H1 (cell line): ENCODE measurements at regions not wholly inside any gene's neighbourhood (a gene's known extent, or its start where the extent isn't known, plus 50 kb on each side); places are given as distances from the start of the nearest gene placed in this dataset.
A peak's percentile ranks its signal among the peaks of the same experiment; 100 is the strongest.

Source experiments
- CBX5 ChIP-seq: fragments of 300-800, 300-1000 bp; sonication (generic); IDR thresholded peaks from 2 replicates; pipeline ENCODE4 v1.7.1; 2016; ENCODE audit warnings: antibody characterized with exemption, low read length, low read depth
- EZH2 ChIP-seq: fragments of 200-600 bp; sonication (generic); IDR thresholded peaks from 2 replicates; pipeline ENCODE4 v1.7.1; 2012; ENCODE audit warnings: low read depth, mild to moderate bottlenecking, moderate library complexity, low read length, inconsistent platforms; ENCODE audit not compliant: severe bottlenecking
- JUND ChIP-seq: IDR thresholded peaks from 2 replicates; pipeline ENCODE4 v1.6.1; 2011; ENCODE audit warnings: mild to moderate bottlenecking, improper control_type of control experiment, low read length
- PHF8 ChIP-seq: fragments of 200-600 bp; sonication (generic); conservative IDR thresholded peaks from 2 replicates; pipeline ENCODE4 v1.7.1; 2012; ENCODE audit warnings: low read depth, mild to moderate bottlenecking, inconsistent platforms, low read length, moderate library complexity
- RFX5 ChIP-seq: IDR thresholded peaks from 2 replicates; pipeline ENCODE4 v1.6.1; 2011; ENCODE audit warnings: low read depth, low read length, improper control_type of control experiment, borderline replicate concordance
- SUZ12 ChIP-seq: fragments of 200-600 bp; sonication (generic); IDR thresholded peaks from 2 replicates; pipeline ENCODE4 v1.6.1; 2012; ENCODE audit warnings: mild to moderate bottlenecking, inconsistent platforms, low read length, moderate library complexity, mixed read lengths
- TF ChIP-seq, protein P1 (sequence below), 3 experiments: IDR thresholded peaks; 1 replicate in 2 of 3; 2 replicates in 1 of 3; pipeline versions ENCODE4 v1.5.1 to v1.6.1; 2011; ENCODE audit warnings: low read length in 3 of 3, mild to moderate bottlenecking in 3 of 3, inconsistent platforms in 2 of 3, low read depth in 1 of 3, moderate library complexity in 1 of 3; ENCODE audit not compliant: insufficient read depth in 1 of 3; ENCODE audit errors: control extremely low read depth in 1 of 3

DNA sequence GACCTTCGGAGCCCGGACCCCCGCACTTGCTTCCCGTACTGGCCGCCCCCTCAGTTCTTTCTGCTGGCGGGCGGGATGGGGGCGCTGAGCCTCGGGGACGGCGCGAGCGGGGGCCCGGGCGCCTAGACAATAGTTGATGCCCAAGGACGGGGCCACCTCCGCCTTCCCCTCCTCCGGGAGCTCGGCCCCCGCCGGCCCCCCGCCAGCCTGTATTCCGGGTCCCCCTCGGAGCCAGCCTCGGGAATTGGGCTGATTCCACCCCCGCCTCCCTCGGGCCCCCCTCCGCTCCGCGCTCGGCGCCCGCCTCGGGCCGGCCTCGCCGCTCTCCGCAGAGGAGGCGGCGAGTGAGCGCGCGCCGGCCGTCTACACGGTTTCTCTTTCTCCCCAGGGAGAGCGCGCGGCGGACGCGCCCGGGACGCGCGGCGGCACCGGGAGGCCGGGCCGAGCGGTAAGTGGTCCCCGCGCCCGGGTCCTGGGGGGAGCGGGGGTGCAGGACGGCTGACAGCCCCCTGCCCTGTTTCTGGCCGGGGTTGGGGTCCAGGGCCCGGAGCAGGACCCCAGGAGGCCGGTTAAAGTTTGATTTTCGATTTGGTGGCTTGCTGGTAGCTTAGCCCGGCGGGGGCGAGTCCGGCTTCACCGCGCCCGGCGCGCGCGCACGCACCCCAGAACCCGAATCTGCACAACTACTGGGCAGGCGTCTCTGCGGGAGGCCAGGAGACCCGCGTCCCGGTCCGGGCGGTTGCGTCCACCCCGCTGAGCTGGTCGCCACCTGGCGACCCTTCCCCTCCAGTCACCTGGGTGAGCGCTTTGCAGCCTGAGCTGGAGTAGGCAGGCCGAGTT, 413.7 kb downstream of the PCNX1 start:
- TF ChIP-seq, protein P1, sequence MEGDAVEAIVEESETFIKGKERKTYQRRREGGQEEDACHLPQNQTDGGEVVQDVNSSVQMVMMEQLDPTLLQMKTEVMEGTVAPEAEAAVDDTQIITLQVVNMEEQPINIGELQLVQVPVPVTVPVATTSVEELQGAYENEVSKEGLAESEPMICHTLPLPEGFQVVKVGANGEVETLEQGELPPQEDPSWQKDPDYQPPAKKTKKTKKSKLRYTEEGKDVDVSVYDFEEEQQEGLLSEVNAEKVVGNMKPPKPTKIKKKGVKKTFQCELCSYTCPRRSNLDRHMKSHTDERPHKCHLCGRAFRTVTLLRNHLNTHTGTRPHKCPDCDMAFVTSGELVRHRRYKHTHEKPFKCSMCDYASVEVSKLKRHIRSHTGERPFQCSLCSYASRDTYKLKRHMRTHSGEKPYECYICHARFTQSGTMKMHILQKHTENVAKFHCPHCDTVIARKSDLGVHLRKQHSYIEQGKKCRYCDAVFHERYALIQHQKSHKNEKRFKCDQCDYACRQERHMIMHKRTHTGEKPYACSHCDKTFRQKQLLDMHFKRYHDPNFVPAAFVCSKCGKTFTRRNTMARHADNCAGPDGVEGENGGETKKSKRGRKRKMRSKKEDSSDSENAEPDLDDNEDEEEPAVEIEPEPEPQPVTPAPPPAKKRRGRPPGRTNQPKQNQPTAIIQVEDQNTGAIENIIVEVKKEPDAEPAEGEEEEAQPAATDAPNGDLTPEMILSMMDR (IDR thresholded peaks at IDR 0.05; ENCODE audit: control extremely low read depth in 1 of 3, insufficient read depth in 1 of 3, low read depth in 1 of 3, low read length in 3 of 3), result no peak
- TF ChIP-seq RFX5 (no peak), EZH2 (no peak), PHF8 (peak; percentile 31), CBX5 (no peak), SUZ12 (no peak), JUND (no peak)
